NCI-H128 (cell line): ENCODE measurements at regions not wholly inside any gene's neighbourhood (a gene's known extent, or its start where the extent isn't known, plus 50 kb on each side); places are given as distances from the start of the nearest gene placed in this dataset.

Experiments used
- DNase-seq: peaks from one replicate; lab custom pipeline; 2025; ENCODE audit not compliant: unreplicated experiment; lab: John Stamatoyannopoulos, UW

DNA sequence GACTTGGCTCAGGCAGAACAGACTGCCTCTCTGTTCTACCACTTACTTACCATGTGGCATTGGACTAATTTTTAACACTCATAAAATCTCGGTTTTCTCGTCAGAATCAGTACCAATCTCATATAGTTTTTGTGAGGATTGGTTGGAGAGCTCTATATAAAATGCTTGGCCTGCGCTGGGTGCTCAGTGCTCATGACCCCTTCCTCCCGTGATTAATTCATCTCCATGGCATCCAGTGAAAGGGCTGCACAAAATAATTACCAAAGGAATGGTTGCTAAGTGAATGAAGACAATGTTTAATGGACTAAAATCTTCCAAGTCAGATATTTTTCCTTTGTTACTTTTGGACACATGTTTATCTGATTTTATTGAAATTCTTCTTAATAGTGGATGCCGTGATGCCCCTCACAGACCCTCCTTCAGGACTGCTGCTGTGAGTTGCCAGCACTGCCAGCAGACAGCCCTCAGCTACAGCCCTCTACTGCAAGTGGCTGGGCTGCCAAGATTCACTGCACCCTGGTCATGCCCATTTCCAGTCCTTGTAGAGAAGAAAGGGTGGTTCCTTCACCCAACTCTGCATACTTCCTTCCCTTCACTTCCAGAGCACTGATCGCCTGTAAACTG lies 436.5 kb downstream of the LMO4 start:
- DNase-seq: no peak

DNA sequence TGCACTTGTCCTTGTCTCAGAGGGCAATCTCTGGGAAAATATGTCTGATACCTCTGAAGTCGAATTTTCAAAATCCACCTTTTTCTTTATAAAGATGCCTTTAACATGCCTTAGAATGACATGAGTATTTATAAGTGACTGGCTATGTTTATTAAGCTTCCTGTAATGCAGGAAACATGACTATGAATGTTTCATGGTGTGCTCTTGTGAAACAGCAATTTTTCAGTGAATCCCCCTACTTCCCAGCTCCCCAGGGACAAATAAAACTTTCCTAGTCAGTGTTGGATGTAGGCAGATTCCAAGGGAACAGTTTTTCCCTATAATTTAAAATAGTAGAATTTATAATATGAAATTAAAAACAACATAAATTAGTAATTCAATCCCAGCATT lies 437.0 kb downstream of the LMO4 start:
- no peak for DNase-seq

DNA sequence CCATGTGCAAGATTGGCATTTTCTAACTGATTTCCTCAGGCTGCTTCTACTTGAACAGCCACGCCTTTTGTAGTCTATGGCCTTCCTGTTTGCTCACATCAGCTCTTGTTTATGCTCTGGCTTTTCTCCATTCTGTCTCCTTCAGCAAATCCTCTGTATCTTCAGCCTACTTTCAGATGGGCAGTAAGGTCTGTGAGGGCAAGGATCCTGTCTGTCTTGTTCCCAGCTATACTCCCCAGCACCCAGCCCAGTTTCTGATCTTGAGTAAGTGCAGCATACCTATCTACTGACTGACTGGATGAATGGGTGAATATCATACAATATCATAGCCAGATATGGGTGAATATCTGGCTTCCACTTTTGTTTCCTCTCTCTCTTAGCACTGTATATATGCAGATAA lies 438.1 kb downstream of the LMO4 start:
- DNase-seq: no peak

- DNase-seq: no peak
These were observed 450.2 kb downstream of the LMO4 start for GRCh38 chr1:87778896-87779295.

DNA sequence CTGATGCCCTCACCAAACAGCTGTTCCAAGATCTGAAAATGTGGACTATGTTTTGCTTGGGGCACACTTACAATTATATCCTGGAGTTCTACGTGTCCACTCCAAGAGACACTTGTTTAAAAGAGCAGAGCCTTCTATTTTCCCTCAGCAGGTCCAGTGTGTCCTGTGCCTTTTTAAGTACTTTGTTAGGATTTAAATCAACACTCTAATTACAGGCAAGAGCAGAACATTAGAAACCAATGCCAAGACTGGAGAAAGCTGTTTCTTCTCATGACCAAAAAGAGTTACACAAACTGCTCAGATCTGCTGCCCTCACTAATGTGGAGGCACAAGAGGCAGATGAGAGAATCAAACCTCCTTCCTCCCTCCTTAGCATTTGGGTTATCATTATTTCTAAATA lies 452.9 kb downstream of the LMO4 start:
- no peak for DNase-seq

- DNase-seq: no peak
These were observed 454.6 kb downstream of the LMO4 start for GRCh38 chr1:87783315-87783714.

GRCh38 chr1:87785386-87785785 lies 456.7 kb downstream of the LMO4 start:
- DNase-seq: no peak

- no peak for DNase-seq
These were observed 457.5 kb downstream of the LMO4 start for GRCh38 chr1:87786229-87786628.

DNA sequence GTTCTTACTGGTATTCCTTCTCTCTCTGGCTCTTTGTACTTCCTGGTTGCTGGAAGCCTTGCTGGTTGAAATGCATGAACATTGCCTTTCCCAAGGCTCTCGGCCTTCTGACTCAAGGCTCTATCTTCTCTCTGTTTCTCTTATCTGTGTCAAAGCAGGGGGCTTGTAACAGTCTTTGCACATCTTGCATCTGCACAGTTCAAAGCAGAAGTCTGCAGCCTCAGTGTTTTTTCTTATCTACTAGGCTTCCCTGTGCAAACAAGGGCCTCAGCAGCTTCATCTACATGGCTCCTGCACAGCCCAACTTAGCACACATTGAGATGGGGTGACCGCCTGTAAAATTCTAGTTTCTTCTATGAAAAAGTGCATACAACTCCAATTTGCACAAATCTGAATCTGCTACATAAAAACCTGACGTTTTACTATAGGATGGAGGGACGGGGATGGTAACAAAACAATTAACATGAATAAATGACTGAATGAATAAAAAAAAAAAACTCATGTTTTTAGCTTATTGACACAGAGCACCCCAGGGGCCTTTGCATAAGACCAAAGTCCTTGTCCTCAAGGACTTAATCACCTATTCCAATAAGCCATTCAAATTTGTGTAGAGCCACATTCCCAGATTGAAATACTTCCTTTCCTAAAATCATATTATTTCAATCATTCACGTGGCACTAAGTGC lies 458.3 kb downstream of the LMO4 start:
- DNase-seq: no peak

GRCh38 chr1:87787551-87787950 lies 458.9 kb downstream of the LMO4 start:
- DNase-seq: no peak

DNA sequence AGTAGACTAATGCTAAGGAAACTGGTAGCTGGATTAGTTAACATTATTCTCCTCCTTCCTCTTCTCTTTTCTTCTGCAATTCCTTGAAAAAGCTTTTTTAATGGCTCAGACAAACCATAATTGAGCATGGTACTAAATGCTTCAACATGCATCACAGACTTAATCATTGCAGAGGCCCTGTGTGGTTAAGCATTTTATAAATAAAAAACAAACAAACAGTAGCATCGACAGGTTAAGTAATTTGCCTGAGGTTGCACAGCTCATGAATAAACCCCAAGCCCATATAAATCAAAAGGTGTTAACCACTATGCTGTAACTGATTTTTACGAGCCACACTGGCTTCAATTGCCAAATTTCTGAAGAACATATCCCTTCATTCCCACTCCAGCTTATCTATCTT lies 462.1 kb downstream of the LMO4 start:
- DNase-seq: no peak

- DNase-seq: no peak
These were observed 463.5 kb downstream of the LMO4 start for GRCh38 chr1:87791931-87792740.

- DNase-seq: no peak
These were observed 466.3 kb downstream of the LMO4 start for GRCh38 chr1:87794788-87795614.

DNA sequence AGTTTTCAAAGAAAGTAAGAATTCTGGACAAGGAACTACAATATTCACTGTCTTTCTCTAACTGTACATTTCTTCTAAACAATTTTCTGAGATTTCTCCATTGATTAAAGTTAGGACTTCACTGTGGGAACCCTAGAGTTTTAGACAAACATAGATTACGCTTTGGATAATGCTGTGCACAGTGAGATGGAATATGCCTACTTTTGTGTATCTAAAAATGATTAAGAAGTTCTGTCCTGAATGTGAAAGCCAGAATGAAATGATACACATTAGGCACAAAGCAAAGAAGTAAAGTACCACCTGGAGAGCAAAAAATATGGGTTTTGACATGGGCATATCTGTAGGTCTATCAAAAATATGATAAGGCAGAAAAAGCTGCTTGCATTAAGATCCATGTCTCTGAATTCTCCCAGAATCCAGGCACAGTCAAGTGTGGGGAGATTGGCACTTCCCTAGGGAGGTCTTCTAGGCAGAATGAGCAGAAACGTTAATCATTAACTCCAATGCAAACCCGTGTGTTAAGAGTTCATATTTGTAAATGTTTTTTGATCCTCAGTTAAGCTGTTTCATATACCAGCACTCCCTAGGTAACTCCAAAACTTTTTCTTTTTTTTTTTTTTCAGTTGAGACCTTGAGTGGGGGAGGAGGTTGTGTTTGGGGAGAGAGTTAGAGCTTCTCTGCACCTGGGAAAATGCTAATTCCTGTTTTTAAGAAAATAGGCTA lies 467.1 kb downstream of the LMO4 start:
- DNase-seq: no peak

GRCh38 chr1:87796471-87796901 lies 467.8 kb downstream of the LMO4 start:
- DNase-seq: no peak

- no peak for DNase-seq
These were observed 470.8 kb downstream of the LMO4 start for GRCh38 chr1:87799451-87799850.

DNA sequence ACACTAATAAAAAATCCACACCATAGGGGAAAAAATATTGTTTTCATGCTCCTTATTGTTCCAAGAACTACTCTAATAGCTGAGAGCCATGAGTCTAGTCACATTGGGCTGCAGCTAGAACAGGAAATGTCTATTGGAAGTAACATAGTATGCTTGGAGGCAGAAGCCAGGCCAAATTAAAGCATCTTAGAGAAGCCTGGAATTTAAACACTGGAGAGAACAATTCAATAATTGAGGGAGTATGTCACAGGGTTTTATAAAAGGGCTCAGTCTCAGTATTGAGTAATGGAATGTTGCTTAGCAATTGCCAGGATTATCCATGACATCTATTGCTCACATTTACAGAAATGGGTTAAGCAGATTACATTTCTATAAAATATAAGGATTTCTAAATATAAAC lies 471.3 kb downstream of the LMO4 start:
- no peak for DNase-seq

GRCh38 chr1:87803375-87803774 lies 474.7 kb downstream of the LMO4 start:
- no peak for DNase-seq

GRCh38 chr1:87804128-87804527 lies 475.4 kb downstream of the LMO4 start:
- no peak for DNase-seq

DNA sequence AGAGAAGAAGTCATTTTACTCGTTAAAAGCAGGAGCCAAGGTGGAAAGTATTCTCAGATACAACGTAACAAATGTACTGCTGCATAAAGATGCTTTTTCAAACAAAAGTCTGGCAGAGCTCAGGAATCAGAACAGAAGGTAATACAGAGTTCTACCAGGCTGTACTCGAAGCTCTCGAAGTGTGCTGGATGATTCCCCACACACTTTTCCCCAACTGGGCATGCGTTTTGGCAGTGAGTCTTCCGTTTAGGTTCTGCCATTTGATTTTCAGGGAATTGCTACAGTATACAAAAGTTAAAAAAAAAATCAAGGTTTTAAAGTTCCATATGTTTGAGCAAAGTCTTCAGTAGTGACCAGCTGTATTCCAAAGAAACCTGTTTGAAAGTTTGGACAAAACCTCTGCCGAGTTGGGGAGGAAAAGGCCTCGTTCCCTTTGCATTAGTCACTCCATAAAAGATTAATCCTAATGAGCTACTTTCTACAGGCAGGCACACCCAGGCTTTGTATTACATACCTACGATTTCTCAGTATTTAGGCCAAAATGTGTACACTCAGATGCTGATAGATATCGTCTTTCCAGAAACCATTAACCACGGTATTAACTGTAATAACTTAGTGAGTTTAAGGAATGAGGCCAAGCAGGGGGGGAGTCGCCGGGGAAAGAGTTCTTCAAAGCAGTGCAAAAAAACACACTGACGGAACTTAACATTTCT lies 477.1 kb downstream of the LMO4 start:
- DNase-seq: no peak
